GM18499 (cell line): ENCODE measurements at regions not wholly inside any gene's neighbourhood (a gene's known extent, or its start where the extent isn't known, plus 50 kb on each side); places are given as distances from the start of the nearest gene placed in this dataset.
"Not testable (repeated sequence)": the region's sequence is repeated elsewhere in the genome, so short reads cannot be mapped to it uniquely, and the experiment has no call there.

Experiments used
- ATAC-seq: cut with Tn5 transposase; IDR thresholded peaks from one replicate; pipeline ENCODE4 v1.9.1; 2021; ENCODE audit warnings: moderate number of reproducible peaks; ENCODE audit not compliant: insufficient read depth, unreplicated experiment

DNA sequence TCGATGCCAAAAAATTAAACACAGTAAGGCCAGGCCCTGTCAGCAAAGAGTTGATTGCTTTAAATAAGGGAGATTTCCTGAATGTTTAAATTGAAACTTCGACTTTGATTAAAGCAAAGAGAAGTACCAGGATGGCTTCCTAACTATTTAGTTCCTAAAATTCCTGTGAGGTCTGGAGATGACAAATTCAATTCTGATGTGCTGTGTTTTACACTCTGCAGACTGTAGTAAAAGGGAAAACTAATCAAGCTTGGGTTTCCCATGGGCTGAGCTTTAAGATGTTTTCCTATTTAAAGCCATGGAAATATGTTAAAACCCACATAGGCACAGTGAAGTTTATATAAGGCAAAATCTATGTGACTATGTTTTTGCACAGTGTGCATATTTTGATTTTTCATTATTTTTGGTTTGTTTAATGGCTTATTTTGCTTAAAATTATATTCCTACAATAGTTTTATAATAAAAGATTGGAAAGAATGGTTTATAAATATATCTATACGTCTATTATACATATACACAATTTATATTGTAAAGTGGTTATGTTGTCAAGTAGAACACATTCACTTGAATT, 198.5 kb upstream of the EYA4 start:
- ATAC-seq = no peak

DNA sequence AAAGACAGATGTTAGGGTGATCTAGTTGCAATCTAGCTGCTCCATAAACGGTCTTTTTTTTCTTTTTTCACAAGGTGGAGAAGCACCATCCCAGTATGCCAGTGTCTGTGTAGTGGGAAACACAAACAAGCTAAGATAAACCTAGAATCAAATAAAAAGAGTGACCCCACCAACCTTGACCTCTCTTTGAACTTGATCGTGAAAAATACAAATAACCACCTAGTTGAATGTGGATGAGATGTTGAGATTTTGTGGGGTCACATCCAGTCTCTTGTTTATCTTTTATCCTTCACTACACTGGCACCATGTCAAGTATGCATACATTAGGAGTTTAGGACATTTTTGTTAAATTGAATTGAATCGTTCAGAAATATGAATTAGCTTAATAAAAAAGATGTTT, 194.6 kb upstream of the EYA4 start:
- no peak for ATAC-seq

DNA sequence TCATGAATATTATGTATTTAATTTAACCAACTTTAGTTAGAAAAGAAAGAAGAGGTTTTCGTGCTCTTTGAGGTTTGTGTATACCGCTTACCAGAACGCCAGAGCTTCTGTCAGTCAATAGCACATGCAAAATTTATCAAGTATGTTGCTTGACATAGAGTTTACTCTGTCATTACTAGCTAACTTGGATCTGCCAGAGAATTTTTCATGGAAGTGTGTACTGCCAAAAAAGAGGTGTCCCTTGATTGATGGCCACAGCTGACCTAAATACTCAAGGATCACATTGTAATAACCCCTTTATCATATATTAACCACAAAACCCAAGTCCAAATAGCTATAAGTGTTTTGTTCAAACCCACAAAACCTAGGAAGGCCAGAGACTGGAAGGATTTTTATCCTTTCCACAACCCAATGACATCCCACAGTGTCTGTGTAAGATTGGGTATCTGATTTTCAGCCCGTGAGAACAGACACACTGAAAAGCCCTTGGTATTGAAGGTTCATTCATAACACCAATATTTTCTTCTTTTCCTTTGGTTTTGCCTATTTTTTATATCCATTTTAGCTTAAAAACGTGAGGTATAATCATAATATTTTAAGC, 194.0 kb upstream of the EYA4 start:
- no peak for ATAC-seq

DNA sequence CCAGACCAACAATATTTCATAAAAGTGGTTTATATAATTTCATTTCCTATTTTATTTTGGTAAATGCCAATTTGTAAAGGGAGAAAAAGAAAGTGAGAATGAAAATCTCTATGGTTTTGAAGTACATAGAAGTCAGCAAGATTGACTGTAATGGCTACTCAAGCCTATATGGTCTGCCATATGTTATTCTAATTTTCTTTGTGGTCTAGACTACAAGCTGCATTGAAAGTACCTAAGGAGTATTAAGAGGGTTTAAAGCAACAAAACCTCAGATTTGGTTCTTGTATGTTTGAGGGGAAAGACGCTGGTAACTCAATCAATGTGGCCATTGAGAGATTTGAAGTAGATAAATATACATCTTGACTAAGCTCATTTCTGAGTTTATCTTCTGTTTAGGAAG, 193.5 kb upstream of the EYA4 start:
- no peak for ATAC-seq

DNA sequence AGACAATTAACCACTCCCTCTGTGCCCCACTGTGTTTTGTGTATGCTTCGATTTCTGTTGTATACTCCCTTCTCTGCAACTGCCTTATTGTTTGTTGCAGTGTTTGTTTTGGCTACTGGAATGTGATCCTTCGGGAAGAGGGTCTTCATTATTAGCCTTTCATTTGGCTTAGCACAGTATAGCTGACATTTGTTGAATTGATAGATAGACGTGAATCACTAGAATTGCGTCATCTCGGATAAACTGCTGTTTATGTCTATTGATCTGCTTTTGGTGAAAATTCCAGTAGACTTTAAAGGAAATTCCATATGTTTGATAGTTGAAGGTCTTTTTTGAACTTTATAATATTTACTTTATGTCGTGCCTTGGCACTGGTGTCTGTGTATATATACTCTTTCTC, 189.9 kb upstream of the EYA4 start:
- ATAC-seq = no peak

DNA sequence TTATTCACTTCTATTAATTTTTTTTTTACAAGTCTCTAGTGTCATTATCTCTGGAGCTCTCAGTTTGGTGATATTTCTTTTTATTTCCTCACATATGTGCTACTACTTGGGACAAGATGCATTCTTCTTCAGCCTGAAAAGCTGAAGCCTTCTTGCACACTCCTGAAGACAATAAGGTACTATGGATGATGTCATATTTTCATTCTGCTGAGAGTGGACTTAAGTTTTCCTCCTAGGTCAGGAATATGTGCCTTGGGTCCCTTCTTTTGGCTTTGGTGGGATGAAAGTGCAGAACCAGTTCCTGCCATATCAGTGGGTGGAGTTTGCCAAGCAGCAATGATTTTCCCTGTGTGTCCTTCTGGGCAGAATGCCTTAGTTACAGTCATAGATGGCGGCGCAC, 188.7 kb upstream of the EYA4 start:
- no peak for ATAC-seq

DNA sequence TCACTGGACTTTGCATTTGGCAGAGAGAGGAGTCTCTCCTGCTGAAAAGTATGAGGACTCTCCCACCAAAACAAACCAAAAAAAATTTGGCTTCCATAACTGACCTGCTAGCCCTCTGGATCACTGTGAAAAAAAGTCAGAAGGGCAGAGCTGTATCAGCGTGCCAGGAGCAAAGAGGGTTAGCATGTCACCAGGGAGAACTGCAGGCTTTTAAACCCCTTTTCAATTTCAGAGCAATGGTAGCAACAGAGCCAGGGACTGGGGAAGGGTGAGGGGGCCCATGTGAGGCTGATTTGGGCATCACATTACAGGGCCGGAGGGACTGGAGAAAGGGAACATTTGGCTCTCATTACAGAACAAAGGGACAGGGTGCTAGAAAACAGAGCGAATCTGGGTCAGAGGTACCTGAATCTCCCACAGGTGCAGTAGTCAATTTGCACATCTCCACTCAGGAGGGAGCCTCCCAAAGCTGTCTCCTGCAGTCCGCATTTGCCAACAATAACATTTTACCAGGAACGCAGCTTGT, 185.7 kb upstream of the EYA4 start:
- ATAC-seq = no peak

DNA sequence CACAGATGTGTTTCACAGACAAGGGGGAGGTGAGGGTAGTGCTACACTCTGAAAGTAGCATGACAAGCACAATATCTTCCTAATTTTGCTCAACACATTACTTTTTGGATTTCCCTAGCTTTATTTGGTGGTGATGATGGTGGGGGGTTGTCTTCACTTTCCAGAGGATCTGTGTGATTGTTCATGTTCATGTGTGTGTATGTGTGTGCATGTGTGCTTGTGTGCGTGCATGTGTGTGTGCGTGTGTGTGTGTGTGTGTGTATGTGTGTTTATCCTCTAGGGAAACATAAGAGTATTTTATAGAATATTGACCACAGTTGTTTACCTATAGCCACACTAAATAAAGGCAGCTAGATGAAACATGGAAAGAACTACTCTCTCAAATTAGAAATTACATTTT, 183.8 kb upstream of the EYA4 start:
- ATAC-seq = no peak

DNA sequence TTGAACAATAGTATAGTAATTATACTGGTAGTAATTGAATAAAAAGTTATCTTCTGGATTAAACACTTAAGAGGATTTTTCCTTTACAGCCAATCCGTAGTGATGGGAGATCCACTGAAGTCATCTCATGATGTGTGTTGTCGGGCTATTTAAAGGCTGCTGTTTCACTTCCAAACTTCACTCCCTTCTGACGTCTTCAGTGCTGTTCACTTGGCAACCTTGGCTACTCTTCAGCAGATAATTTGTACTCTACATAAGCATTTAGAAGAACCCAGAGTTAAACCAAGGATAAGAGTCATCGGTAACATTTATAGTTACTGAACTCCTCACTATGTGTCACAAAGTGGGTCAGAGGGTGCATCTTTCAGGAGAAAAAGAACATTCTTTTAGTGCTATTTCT, 179.1 kb upstream of the EYA4 start:
- no peak for ATAC-seq

DNA sequence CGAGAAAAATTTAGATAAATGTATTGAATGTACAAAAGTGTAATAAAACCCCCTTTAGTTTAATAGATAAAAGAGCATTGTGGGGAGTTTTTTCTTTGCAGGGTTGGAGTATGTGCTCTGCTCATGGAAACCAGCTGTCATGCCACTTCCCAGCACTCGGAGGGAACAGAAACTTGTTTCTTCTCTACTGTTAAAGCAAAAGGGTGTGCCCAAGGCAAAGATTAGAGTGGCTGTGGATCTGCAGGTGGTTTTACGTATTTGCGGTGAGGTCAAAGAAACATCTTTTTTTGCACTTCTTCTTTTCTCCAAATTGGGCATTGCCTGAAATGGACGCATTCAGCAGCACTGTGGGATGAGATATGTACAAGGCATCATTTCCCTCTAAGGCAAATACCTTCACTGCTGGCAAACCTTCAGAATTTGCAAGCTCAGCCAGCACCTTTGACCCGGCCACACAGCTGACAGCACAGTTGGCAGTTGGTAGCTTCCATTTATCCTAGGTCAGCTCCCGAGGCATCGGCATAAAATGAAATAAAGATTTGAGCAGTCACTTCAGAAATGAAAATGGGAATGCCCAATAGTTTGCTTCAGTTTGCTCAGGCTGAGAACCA, 178.4 kb upstream of the EYA4 start:
- ATAC-seq = no peak

DNA sequence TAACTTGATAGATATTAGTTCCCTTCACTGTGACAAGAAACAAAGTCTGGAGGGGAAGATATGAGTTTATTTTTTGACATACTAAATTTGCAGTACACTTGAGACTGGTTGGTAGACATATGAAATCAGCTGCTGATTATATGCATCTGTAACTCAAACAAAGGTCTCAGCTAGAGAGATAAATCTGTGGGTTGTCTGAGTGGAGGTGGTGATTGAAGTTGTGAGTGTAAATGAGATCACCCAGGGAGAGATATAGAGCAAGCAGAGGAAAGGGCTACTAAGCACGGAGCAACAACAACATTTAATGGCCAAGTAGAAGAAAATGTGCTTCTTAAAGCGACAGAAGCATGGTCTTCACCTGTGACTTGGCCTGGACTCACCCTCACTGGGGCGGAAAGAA, 173.2 kb upstream of the EYA4 start:
- no peak for ATAC-seq

DNA sequence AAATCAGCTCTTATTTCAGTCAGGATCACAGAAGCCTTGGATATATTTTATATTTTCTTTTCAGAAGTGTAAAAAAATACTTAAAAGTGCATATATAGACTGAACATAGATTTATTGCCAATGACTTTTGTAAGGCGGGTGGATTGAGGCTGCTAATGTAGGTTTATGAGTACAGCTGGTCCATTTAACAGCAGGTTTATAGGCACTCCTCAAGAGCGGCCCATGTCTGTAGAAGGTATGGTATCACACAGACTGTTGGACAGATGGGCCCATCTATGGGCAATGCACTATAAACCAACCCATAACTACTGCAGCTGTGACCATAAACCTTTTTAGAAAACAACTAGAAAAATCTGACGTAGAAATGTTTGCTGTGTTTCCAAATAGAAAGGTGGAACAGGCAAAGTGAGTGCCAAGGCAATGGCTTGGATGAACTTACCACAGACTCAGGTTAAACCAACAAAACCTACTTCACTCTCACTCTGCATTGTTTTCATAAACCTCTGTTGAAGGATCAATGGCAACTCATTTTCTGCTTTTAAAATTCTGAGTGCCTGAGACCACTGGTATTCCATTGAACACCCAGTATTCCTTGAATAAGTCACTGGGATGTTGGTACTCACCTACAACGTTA, 170.6 kb upstream of the EYA4 start:
- ATAC-seq = no peak

DNA sequence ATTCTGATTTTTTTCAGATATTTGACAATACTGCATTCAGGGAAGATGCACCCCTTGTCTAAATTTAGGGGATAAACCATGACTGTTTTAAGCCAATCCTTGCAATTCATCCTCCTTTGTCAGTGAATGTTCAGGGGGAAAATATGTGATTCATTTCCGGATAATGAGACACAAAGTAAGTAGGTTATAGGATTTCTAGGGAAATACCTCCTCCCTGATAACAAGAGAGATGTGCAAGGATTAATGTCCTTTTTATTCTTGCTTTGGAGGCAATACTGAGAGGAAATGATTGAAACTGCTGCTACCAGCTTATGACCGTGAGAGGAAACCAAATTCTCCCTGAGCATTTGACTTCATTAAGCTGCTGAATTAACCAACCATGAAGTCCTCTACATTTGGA, 161.3 kb upstream of the EYA4 start:
- ATAC-seq = no peak

DNA sequence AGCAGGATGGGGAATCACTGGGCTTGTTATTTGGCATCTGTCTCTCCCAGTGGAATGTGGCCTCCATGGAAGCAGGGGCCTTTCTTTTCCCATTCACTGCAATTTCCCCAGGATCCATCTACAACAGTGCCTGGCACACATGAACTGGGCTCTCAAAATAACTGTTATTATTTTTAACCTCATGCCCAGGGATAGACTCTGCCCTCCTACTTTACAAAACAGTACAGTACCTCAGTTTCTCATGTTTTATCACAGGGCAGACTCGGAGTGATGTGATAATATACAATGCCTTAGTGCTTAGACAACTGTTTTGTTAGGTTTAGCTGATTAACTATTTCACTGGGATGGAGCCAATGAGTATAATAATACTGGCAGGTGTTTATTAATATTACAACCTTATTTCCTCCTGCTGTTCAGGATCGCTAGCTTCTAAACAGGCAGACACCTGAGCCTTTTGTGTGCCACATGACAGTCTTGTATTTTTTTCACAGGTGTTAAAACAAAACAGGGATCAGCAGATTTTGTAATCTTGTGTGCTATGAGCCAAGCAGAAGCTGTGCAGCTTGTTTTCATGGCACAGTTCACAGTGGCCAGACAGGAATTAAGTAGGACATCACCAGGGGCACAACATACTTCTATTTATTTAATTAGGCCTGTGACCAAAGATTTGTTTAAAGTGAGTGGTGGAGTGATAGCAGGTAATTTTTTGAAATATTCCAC, 157.7 kb upstream of the EYA4 start:
- no peak for ATAC-seq

DNA sequence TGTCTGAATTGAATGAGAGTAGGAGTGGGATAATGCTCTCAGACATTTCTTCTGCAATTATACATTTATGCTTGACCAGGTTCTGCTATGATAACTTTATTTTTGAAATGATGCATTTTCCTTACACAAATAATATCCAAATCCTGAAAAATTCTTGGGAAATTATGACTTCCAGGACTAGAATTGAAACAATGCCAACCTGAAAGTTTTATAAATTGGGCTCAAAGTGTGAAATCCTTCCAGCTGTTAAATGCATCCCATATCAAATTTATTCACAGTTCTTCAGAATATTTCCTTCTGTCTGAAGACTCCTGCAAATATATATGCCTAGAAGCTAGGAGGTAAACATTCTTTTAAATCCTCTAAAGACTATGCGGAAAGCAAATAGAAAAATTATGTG, 155.7 kb upstream of the EYA4 start:
- ATAC-seq = no peak

DNA sequence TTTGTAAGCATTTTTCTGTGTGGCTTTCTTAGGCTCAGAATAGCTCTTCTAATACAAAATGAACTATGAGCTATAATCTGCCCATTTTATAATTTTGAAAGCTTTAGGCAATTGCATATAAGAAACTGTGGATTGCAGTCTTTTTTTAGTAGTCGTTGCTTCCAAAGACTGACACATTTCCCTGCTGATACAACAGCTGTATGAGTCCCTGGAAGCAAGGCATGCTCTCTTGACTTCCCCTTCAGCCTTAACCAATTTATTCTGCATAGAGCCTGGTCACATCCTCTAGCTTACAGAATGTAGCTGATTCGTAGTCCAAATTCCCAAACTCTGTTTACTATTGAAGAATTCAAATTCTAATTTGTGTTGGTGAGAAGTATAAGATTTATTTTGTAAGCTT, 155.3 kb upstream of the EYA4 start:
- ATAC-seq = no peak

DNA sequence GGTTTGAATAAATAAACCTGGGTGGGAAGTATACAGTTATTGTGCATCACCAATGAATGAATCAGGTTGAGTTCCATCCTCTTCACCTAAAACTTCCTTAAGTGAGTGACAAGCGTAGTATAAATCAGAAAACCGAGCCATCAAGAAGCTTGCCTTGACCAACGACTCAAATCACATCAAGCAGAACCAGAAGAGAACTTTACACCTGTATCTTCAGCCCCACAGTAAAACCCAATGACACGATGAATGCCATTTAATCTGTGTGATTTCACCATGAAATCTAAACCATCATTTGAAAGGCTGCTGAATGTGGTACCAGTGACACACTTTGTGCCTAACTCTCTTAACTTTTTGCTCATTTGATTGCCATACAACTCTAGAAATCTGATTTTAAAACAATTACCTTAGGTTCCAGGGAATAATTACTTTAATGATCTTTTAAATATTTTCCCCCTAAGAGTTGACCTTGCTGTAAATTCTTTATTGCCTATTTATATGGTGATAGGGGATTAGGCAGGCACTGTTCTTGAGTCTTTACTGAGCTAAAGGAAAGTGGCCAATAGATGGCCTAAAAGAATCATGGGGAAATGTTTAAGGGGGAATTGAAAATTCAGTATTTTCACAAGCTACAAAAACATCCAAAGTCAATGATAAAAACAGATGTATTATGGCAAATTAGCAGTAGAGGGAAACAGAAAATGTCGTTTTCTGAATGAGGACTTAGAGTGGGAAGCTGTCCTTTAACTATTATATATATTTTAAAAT, 152.0 kb upstream of the EYA4 start:
- ATAC-seq = no peak

DNA sequence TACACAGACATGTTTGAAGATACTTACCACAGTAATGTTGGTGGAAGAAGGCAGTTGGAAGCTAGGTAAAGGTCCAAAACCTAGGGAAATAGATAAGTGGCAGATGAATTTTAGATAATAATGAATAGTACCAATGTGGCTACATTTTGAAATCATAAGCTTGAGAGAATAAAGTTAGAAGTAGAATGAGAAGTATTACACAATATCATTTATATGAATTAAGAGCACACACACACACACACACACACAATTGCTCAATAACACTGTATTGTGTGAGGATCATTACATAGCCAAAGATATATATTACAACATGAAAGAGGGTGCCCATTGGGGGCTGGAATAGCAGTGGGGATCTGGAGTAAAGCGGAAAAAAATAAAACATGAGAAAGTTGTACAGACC, 149.0 kb upstream of the EYA4 start:
- ATAC-seq = no peak

DNA sequence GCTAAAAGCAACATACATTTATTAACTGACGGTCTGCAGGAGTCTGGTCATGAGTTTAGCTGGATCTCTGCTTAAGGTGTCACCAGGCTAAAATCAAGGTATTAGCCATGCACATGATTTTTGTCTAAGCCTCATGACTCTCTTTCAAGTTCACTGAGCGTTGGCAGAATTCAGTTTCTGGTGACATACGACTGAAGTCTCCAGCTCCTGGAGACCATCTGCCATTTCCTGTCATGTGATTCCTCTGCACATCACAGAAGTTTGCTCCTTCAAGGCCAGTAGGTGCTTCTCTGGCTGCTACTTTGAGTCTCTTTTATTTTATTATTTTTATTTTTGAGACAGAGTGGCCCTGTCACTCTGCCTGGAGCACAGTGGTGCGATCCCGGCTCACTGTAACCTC, 148.4 kb upstream of the EYA4 start:
- no peak for ATAC-seq

DNA sequence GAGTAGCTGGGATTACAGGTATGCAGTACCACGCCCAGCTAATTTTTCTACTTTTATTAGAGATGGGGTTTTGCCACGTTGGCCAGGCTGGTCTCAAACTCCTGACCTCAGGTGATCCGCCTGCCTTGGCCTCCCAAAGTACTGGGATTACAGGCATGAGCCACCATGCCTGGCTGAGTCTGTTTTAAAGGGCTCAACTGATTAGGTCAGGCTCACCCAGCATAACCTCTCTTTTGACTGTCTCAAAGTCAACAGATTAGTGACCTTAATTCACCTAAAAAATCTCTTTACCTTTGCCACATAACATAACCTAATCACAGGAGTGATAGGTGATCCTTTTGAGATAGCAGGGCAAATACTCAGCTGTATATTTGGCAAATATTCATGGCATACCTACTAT, 147.9 kb upstream of the EYA4 start:
- not testable (repeated sequence) for ATAC-seq
